A673 (cell line): ENCODE measurements at regions not wholly inside any gene's neighbourhood (a gene's known extent, or its start where the extent isn't known, plus 50 kb on each side); places are given as distances from the start of the nearest gene placed in this dataset.

Experiments used
- BruUV-seq: library from RNA; stranded (reverse); fragments of 400-500 nt; replicated peaks from 2 replicates; lab custom pipeline; 2021; lab: Mats Ljungman, UMichigan
- CTCF ChIA-PET: fragments of 300-600 bp; sonication (Branson Sonifier 250); formaldehyde crosslinking; loops from one replicate; lab custom pipeline; 2022; ENCODE audit warnings: antibody characterized with exemption; lab: Charles Lee
- POLR2A ChIA-PET: fragments of 300-600 bp; sonication (Branson Sonifier 250); formaldehyde crosslinking; loops from one replicate; lab custom pipeline; 2022; ENCODE audit warnings: antibody characterized with exemption; ENCODE audit not compliant: low non-redundant PET; lab: Charles Lee
- DNase-seq: peaks from one replicate; pipeline ENCODE4 v3.0.0-alpha.2; 2015; ENCODE audit warnings: low spot score
- H3K27ac ChIP-seq: fragments of 200-600 bp; sonication (generic); 2 replicates; pipeline ENCODE4 v1.5.1; 2016; ENCODE audit warnings: mixed run types, low read depth, mild to moderate bottlenecking, mixed read lengths, antibody characterized with exemption, low read length; ENCODE audit not compliant: poor library complexity, severe bottlenecking
- H3K27me3 ChIP-seq: fragments of 200-600 bp; sonication (generic); replicated peaks from 2 replicates; pipeline ENCODE4 v1.6.1; 2017; ENCODE audit warnings: mixed run types, low read depth, mild to moderate bottlenecking, mixed read lengths, antibody characterized with exemption, low read length; ENCODE audit not compliant: insufficient read depth, poor library complexity
- H3K36me3 ChIP-seq: fragments of 200-600 bp; sonication (generic); 2 replicates; pipeline ENCODE4 v1.6.1; 2016; ENCODE audit warnings: mixed run types, mild to moderate bottlenecking, mixed read lengths, antibody characterized with exemption, low read length; ENCODE audit not compliant: insufficient read depth, poor library complexity, severe bottlenecking
- H3K4me1 ChIP-seq: fragments of 200-600 bp; sonication (generic); 2 replicates; pipeline ENCODE4 v1.6.1; 2017; ENCODE audit warnings: mixed run types, mild to moderate bottlenecking, mixed read lengths, antibody characterized with exemption, low read length; ENCODE audit not compliant: insufficient read depth, poor library complexity, severe bottlenecking
- H3K4me3 ChIP-seq: fragments of 200-600 bp; sonication (generic); 2 replicates; pipeline ENCODE4 v1.5.1; 2016; ENCODE audit warnings: low read depth, mixed run types, mild to moderate bottlenecking, mixed read lengths, low read length; ENCODE audit not compliant: poor library complexity, severe bottlenecking
- H3K9me3 ChIP-seq: fragments of 200-600 bp; sonication (generic); 2 replicates; pipeline ENCODE4 v1.6.1; 2016; ENCODE audit warnings: mixed run types, low read depth, mild to moderate bottlenecking, mixed read lengths, antibody characterized with exemption, low read length; ENCODE audit not compliant: poor library complexity, severe bottlenecking
- EZH2 ChIP-seq: fragments of 200-600 bp; sonication (generic); IDR thresholded peaks from 2 replicates; pipeline ENCODE4 v1.6.1; 2017; ENCODE audit warnings: borderline replicate concordance, low read depth, mild to moderate bottlenecking, mixed read lengths, antibody characterized with exemption, low read length; ENCODE audit not compliant: poor library complexity, severe bottlenecking
- intact Hi-C: fragments of 100-400 bp; cut with micrococcal nuclease; formaldehyde crosslinking; loops from one replicate; pipeline ENCODE4 v1.10.0; 2022; ENCODE audit not compliant: unreplicated experiment
- TF ChIP-seq, protein P1 (sequence below): fragments of 300-800, 200-600 bp; sonication (generic); conservative IDR thresholded peaks from 2 replicates; pipeline ENCODE4 v1.5.1; 2017; ENCODE audit warnings: low read depth, mild to moderate bottlenecking, antibody characterized with exemption, low read length, moderate library complexity, mixed read lengths

- DNase-seq, result no peak
- H3K36me3 ChIP-seq, result no peaks in the 10 kb centered on the region
- POLR2A ChIA-PET, result no interaction called here
- no peaks in the 10 kb centered on the region for H3K4me1 ChIP-seq
- CTCF ChIA-PET, result no interaction called here
- H3K27me3 ChIP-seq, result peaks cover 23% of the 10 kb centered on the region
- H3K4me3 ChIP-seq, result no peak overlapping the region
- no TSS peak for BruUV-seq
- TF ChIP-seq, protein P1, sequence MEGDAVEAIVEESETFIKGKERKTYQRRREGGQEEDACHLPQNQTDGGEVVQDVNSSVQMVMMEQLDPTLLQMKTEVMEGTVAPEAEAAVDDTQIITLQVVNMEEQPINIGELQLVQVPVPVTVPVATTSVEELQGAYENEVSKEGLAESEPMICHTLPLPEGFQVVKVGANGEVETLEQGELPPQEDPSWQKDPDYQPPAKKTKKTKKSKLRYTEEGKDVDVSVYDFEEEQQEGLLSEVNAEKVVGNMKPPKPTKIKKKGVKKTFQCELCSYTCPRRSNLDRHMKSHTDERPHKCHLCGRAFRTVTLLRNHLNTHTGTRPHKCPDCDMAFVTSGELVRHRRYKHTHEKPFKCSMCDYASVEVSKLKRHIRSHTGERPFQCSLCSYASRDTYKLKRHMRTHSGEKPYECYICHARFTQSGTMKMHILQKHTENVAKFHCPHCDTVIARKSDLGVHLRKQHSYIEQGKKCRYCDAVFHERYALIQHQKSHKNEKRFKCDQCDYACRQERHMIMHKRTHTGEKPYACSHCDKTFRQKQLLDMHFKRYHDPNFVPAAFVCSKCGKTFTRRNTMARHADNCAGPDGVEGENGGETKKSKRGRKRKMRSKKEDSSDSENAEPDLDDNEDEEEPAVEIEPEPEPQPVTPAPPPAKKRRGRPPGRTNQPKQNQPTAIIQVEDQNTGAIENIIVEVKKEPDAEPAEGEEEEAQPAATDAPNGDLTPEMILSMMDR, result no peak
- intact Hi-C loops, result no loop called here
- no peaks in the 10 kb centered on the region for H3K9me3 ChIP-seq
- H3K27ac ChIP-seq, result no peak overlapping the region
These were observed 350.1 kb upstream of the EEF2KMT start for GRCh38 chr16:5447734-5448133.

GRCh38 chr16:5446623-5447240, 349.1 kb upstream of the EEF2KMT start:
- TF ChIP-seq EZH2, result no peak
- TF ChIP-seq, protein P1, result no peak
- H3K27ac ChIP-seq, result no peak overlapping the region
- BruUV-seq, result no TSS peak
- no peak for DNase-seq
- intact Hi-C loops, result no loop called here
- H3K36me3 ChIP-seq, result no peaks in the 10 kb centered on the region
- H3K4me3 ChIP-seq, result no peak overlapping the region
- peaks cover 17% of the 10 kb centered on the region for H3K27me3 ChIP-seq
- H3K9me3 ChIP-seq, result no peaks in the 10 kb centered on the region
- H3K4me1 ChIP-seq, result no peaks in the 10 kb centered on the region
- POLR2A ChIA-PET, result no interaction called here
- CTCF ChIA-PET, result interaction anchor here (0.6 kb wide), 1 partner anchor 567 kb away, joined by 4 read pairs; no protein-coding TSS in a partner anchor

DNA sequence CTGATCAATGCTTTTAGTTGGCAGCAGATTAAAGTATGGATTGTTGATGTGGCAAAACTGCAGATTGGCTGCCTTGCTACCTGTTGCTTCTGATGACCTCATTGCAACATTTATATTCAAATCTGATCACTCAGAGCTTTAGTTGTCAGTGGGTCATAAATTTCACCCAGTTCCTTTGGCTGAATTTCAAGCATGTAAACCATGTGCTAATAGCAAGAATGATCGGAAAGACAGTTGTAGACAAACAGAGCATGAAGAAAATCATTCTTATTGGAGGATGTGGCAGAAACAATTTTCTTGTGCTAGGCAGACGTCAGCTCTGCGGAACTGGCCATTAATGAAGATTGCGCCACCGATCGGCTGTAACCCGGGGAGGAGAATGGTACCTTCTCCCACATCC, 346.6 kb upstream of the EEF2KMT start:
- Histone ChIP-seq H3K27me3 (peaks cover 9% of the 10 kb centered on the region), H3K36me3 (no peaks in the 10 kb centered on the region), H3K4me3 (no peak overlapping the region), H3K4me1 (no peaks in the 10 kb centered on the region), H3K27ac (no peak overlapping the region), H3K9me3 (no peaks in the 10 kb centered on the region)
- CTCF ChIA-PET, result no interaction called here
- BruUV-seq, result no TSS peak
- TF ChIP-seq EZH2, result no peak
- TF ChIP-seq, protein P1, result no peak
- POLR2A ChIA-PET, result no interaction called here
- intact Hi-C loops, result no loop called here
- DNase-seq, result no peak
